Retinal pigment epithelial cell (primary cell): ENCODE measurements at regions not wholly inside any gene's neighbourhood (a gene's known extent, or its start where the extent isn't known, plus 50 kb on each side); places are given as distances from the start of the nearest gene placed in this dataset.

Experiments
- DNase-seq: peaks from one replicate; pipeline ENCODE4 v3.0.0-alpha.2; 2010; ENCODE audit warnings: low read depth
- H3K4me3 ChIP-seq: 2 replicates; pipeline ENCODE4 v1.5.1; 2011; ENCODE audit warnings: mild to moderate bottlenecking, low read length, control low read depth, moderate library complexity
- TF ChIP-seq, protein P1 (sequence below): conservative IDR thresholded peaks from 2 replicates; pipeline ENCODE4 v1.5.1; 2011; ENCODE audit warnings: low read depth, low read length, control low read depth, inconsistent platforms

DNA sequence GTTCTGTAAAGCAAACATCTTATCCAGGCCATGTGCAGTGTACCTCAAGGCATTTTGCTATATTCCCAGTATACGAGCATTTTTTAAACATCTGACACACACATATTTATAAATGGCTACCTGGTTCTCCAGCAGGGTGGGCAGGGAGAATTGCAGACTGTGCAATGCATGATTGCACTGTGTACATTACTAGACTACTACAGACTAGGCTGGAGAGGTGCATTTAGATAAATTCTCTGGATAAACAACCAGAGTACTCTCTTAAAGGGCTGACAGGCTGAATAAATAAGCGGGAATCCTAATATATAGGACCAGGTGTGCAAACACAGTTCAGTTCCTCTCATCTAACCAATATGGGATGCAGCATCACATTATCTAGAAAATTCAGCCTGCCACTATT, 428.3 kb upstream of the ARID1B start:
- DNase-seq, result no peak
- no peak overlapping the region for H3K4me3 ChIP-seq
- TF ChIP-seq, protein P1, sequence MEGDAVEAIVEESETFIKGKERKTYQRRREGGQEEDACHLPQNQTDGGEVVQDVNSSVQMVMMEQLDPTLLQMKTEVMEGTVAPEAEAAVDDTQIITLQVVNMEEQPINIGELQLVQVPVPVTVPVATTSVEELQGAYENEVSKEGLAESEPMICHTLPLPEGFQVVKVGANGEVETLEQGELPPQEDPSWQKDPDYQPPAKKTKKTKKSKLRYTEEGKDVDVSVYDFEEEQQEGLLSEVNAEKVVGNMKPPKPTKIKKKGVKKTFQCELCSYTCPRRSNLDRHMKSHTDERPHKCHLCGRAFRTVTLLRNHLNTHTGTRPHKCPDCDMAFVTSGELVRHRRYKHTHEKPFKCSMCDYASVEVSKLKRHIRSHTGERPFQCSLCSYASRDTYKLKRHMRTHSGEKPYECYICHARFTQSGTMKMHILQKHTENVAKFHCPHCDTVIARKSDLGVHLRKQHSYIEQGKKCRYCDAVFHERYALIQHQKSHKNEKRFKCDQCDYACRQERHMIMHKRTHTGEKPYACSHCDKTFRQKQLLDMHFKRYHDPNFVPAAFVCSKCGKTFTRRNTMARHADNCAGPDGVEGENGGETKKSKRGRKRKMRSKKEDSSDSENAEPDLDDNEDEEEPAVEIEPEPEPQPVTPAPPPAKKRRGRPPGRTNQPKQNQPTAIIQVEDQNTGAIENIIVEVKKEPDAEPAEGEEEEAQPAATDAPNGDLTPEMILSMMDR, result no peak

DNA sequence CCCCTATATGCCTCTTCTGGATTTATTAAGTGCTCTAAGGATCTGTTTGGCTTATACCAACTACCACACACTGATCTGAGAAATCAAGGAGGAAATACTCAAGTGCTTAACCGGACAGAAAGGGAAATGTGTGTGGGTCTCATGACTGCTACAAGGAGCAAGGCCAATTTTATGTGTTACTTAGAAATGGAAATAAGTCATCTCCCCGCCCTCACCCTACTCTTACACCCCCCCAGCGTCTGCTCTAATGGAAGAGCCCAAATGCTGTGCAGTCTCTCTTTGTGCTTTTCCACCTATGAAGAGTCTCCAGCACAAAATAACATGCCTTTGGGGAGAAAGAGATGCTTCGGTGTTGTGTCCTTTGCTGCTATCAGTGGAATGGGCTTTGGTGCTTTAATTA, 428.8 kb upstream of the ARID1B start:
- TF ChIP-seq, protein P1, result no peak
- no peak for DNase-seq
- no peak overlapping the region for H3K4me3 ChIP-seq

DNA sequence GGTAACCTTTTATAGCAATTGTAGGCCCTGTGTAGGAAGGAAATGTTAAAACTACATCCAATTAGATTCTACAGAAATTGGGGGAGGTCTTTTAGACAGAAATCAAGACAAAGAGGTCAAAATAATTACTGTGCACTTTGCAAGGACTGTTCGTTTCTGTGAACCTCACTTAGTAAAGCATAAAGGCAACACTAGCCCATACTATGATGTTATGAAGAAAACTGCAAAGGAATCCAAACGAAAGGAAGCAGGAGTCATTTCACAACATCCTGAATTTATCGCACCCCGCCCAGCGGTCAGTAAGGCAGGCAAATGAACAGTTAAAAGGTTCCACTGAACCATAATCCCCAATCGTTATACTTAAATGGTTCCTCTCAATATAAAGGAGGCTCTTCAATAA, 429.5 kb upstream of the ARID1B start:
- H3K4me3 ChIP-seq, result no peak overlapping the region
- DNase-seq, result no peak
- TF ChIP-seq, protein P1, result no peak

DNA sequence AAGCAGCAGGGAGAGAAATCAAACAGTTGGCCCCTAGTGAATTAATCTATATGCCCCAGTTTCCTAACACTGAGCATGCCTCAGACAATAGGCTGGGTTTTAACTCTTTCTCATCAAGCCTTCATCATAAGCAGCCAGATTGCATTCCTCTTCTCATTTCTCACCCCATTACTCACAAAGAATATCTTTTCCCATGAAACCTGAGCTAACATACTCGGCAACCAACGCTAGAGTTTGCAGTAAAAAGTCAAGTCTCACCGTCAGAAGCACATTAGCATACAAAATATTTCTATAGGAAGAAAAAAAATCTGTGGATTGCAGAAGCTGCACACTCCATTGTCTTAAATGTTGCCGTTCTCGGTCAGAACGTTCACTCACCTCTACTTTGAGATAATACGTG, 429.9 kb upstream of the ARID1B start:
- TF ChIP-seq, protein P1, result no peak
- no peak overlapping the region for H3K4me3 ChIP-seq
- no peak for DNase-seq

DNA sequence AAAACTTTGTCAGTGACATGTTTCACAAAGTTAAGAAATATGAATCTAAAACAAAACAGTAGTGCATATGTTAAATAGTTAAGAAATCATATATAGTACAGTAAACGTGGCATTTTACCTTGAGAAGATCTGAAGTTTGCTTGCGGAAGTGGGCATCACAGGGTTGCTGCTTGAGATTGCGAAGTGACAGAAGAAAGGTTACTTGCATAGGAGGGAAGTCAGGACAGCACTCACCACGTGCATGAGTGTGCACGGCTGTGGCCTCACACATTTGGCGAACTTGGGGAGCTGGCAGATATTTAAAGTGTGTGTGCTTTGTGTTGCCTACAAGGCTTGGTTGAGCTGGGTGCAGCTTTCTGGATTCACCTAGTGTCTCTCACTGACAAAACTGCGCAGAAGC, 431.5 kb upstream of the ARID1B start:
- no peak for DNase-seq
- TF ChIP-seq, protein P1, result no peak
- no peak overlapping the region for H3K4me3 ChIP-seq

DNA sequence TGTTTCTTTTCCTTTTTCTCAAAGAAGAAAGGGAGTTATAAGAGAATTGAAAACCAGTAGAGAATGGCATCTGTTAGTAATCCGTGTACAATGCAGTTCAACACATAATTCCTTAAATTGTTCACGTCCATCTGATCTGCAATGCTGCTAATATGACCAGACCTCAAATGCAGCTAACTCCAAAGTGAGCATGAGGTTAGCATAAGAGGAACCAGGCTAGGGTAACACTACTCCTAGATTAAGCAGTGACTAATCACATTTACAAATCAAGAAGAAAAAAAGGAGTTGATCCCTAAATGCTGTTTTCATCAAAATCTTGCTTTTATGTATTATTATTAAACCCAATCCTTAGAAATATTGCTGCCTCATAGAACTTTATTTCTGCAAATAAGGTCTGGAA, 432.7 kb upstream of the ARID1B start:
- no peak overlapping the region for H3K4me3 ChIP-seq
- TF ChIP-seq, protein P1, result no peak
- peak; percentile 5 for DNase-seq

DNA sequence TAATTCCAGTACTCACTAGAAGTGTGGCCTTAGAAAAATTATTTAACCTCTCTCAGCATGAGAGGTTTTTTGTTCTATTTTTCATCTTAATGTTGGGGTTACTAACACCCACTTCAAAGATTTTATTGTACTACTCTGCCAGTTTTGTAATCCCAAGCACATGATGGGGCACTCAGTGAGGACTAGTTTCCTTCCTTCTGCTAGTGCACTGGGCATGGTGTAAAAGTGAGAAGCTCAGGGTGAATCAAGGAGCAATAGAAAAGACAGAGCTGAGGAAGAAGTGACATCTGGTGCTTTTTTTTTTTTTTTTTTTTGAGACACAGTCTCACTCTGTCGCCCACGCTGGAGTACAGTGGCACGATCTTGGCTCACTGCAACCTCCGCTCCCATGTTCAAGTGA, 439.4 kb upstream of the ARID1B start:
- TF ChIP-seq, protein P1, result no peak

More for the DNA sequence above, 439.4 kb upstream of the ARID1B start:
- no peak for DNase-seq
- H3K4me3 ChIP-seq, result no peak overlapping the region
